ENCODE measurements at regions not wholly inside any gene's neighbourhood (a gene's known extent, or its start where the extent isn't known, plus 50 kb on each side); places are given as distances from the start of the nearest gene placed in this dataset.

DNA sequence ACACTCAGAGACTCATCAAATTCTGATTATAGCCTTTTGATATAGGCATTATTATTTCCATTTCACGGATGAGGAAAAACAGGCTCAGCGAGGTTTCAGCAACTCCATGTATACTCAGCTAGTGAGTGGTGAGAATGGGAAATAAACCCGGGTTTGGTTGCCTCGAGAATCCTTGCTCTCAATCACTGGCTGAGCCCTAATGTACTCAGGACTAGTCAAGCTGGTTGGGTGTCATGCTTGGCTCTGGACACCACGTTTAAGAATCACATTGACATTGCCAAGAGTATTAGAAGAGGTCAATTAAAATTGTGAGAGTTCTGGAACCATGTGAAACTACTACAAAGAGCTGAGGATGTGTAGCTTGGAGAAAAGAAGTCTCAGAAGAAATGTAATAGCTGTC lies 444.5 kb downstream of the MFSD1 start:
- Histone ChIP-seq H3K9me3 (no peaks in the 10 kb centered on the region), H3K36me3 (no peaks in the 10 kb centered on the region), H3K27ac (no peak overlapping the region), H3K4me3 (no peak overlapping the region), H3K27me3 (no peaks in the 10 kb centered on the region), H3K4me1 (no peaks in the 10 kb centered on the region)
- TF ChIP-seq, protein P1, sequence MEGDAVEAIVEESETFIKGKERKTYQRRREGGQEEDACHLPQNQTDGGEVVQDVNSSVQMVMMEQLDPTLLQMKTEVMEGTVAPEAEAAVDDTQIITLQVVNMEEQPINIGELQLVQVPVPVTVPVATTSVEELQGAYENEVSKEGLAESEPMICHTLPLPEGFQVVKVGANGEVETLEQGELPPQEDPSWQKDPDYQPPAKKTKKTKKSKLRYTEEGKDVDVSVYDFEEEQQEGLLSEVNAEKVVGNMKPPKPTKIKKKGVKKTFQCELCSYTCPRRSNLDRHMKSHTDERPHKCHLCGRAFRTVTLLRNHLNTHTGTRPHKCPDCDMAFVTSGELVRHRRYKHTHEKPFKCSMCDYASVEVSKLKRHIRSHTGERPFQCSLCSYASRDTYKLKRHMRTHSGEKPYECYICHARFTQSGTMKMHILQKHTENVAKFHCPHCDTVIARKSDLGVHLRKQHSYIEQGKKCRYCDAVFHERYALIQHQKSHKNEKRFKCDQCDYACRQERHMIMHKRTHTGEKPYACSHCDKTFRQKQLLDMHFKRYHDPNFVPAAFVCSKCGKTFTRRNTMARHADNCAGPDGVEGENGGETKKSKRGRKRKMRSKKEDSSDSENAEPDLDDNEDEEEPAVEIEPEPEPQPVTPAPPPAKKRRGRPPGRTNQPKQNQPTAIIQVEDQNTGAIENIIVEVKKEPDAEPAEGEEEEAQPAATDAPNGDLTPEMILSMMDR (IDR thresholded peaks at IDR 0.05) = no peak
- no peak for TF ChIP-seq POLR2A (IDR thresholded peaks at IDR 0.05)
- intact Hi-C loops (cut with DNase I) = no loop called here
- no peak for ATAC-seq
- DNase-seq = no peak
- WGBS (ENCODE audit: insufficient coverage, low coverage, low lambda C conversion rate, missing lambda C conversion rate) = 68% methylated on average over 5 of the region's 5 CpGs

DNA sequence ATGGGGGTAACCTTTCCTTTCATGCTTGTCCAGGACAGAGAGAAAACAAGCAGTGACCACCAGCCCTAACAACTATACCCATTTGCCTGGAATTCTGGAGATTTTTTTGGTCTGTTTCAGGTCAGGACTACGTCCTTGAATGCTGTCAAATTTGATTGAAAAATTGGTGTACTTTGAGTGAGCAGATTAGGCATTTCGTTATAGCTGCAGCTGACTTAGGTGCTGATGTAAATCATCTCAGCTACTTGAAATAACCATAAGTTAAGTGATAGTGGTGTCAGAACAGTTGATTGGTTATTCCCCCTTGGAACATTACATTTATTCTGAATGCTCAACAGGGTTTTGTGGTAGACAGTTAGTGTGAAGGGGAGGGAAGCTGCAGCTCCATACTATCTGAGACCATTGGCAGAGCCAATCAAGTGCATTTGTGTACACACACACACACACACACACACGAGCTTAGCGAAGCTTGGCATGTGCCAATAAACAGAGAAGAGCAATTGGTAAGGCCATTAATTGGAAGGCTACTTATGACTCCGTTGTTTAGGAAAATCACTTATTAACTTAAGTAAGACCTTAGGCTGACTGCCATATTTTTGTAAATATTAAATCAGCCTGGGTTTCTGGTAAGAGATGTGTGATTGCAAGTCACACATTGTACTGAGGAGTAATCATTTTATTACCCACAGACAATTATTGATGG lies 447.8 kb downstream of the MFSD1 start:
- TF ChIP-seq POLR2A (IDR thresholded peaks at IDR 0.05) = no peak
- TF ChIP-seq, protein P1 (IDR thresholded peaks at IDR 0.05) = no peak
- H3K4me1 ChIP-seq = no peaks in the 10 kb centered on the region
- DNase-seq (peak in 1 of 3 donors; percentile 28), ATAC-seq (peak; percentile 63 to 74 (median 70))
- no peaks in the 10 kb centered on the region for H3K9me3 ChIP-seq
- intact Hi-C loops (cut with DNase I) = loop anchor here (10.0 kb wide), 2 partner anchors 115 to 335 kb away; no protein-coding TSS in a partner anchor
- WGBS (ENCODE audit: insufficient coverage, low coverage, low lambda C conversion rate, missing lambda C conversion rate) = 32% methylated on average over 5 of the region's 5 CpGs
- H3K36me3 ChIP-seq = no peaks in the 10 kb centered on the region
- no peaks in the 10 kb centered on the region for H3K27me3 ChIP-seq
- no peak overlapping the region for H3K27ac ChIP-seq
- H3K4me3 ChIP-seq = no peak overlapping the region

DNA sequence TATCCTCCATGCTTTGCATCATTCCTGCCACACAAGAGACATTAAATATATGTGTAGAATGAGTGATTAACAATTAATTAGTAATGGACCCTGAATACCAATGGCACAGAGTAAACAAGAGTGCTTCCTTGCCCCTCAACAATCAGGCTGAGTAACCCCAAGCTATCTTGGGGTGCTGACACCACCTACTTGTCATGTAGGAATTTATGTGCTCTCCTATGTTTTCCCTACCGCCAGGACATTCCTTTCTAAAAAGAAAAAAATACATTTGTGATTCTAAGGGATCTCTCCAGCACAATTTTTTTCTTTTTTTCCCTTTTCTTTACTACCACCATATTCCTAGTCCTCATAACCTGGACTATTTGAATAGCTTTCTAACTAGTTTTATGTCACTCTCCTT lies 449.1 kb downstream of the MFSD1 start:
- H3K4me3 ChIP-seq = no peak overlapping the region
- H3K27me3 ChIP-seq = no peaks in the 10 kb centered on the region
- H3K4me1 ChIP-seq = no peaks in the 10 kb centered on the region
- DNase-seq (no peak), ATAC-seq (no peak)
- H3K9me3 ChIP-seq = no peaks in the 10 kb centered on the region
- no peak for TF ChIP-seq POLR2A (IDR thresholded peaks at IDR 0.05)
- TF ChIP-seq, protein P1 (IDR thresholded peaks at IDR 0.05) = no peak
- intact Hi-C loops (cut with DNase I) = loop anchor here (10.0 kb wide), 2 partner anchors 116 to 336 kb away; no protein-coding TSS in a partner anchor
- H3K27ac ChIP-seq = no peak overlapping the region
- WGBS (ENCODE audit: insufficient coverage, low coverage, low lambda C conversion rate, missing lambda C conversion rate) = 82% methylated on average over 1 of the region's 1 CpG
- H3K36me3 ChIP-seq = no peaks in the 10 kb centered on the region

DNA sequence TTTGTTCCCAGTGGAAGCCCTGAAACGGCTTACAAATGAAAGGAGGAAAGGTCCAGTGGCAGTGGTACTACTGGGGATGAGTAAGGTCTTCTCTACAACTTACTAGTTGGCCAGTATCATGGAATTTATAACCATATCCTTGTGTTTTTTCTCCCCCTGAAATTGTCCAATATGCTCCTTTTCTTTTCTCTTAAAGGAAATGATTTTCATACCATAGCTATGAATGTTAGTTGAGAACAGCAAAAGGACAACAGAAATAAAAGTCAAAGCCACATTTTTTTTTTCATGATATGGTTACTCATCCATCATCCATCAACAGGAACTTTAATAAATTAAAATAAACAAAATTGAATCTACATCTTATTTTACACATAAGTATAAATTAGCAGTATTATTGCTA lies 450.4 kb downstream of the MFSD1 start:
- Histone ChIP-seq H3K4me3 (no peak overlapping the region), H3K27ac (no peak overlapping the region), H3K27me3 (no peaks in the 10 kb centered on the region), H3K9me3 (no peaks in the 10 kb centered on the region), H3K36me3 (no peaks in the 10 kb centered on the region), H3K4me1 (no peaks in the 10 kb centered on the region)
- TF ChIP-seq, protein P1 (IDR thresholded peaks at IDR 0.05) = no peak
- no peak for DNase-seq
- intact Hi-C loops (cut with DNase I) = loop anchor here (10.0 kb wide), 2 partner anchors 117 to 337 kb away; no protein-coding TSS in a partner anchor
- no peak for ATAC-seq
- WGBS (ENCODE audit: insufficient coverage, low coverage, low lambda C conversion rate, missing lambda C conversion rate) = 47% methylated on average over 1 of the region's 1 CpG
